Neutrophil (primary cell): ENCODE measurements at regions not wholly inside any gene's neighbourhood (a gene's known extent, or its start where the extent isn't known, plus 50 kb on each side); places are given as distances from the start of the nearest gene placed in this dataset.

Experiments used
- H3K27ac ChIP-seq: fragments of 200-600 bp; sonication (generic); 2 replicates; pipeline ENCODE4 v1.5.1; 2016; ENCODE audit warnings: mild to moderate bottlenecking, moderate library complexity
- H3K27me3 ChIP-seq: fragments of 200-600 bp; sonication (generic); 2 replicates; pipeline ENCODE4 v1.6.0; 2016; ENCODE audit warnings: mild to moderate bottlenecking
- H3K36me3 ChIP-seq: fragments of 200-600 bp; sonication (generic); 2 replicates; pipeline ENCODE4 v1.5.1; 2017
- H3K4me1 ChIP-seq, 2 experiments: fragments of 200-600 bp in 1 of 2; sonication (generic) in 1 of 2; 1 replicate in 1 of 2; 2 replicates in 1 of 2; pipeline versions ENCODE4 v1.5.1 to v1.6.1; 2013 to 2016; ENCODE audit warnings: low read depth in 1 of 2, low read length in 1 of 2, mild to moderate bottlenecking in 1 of 2, moderate library complexity in 1 of 2; ENCODE audit not compliant: control insufficient read depth in 1 of 2, insufficient read depth in 1 of 2
- H3K4me3 ChIP-seq, 2 experiments: fragments of 200-600 bp in 1 of 2; sonication (generic) in 1 of 2; 1 replicate in 1 of 2; 2 replicates in 1 of 2; pipeline ENCODE4 v1.5.1; 2013 to 2016; ENCODE audit warnings: low read depth in 1 of 2, low read length in 1 of 2, mild to moderate bottlenecking in 1 of 2, moderate library complexity in 1 of 2
- H3K9me3 ChIP-seq: fragments of 200-600 bp; sonication (generic); 2 replicates; pipeline ENCODE4 v1.5.1; 2016
- TF ChIP-seq, protein P1 (sequence below): fragments of 200-600 bp; sonication (generic); IDR thresholded peaks from 2 replicates; pipeline ENCODE4 v1.5.1; 2016; ENCODE audit warnings: antibody characterized with exemption

DNA sequence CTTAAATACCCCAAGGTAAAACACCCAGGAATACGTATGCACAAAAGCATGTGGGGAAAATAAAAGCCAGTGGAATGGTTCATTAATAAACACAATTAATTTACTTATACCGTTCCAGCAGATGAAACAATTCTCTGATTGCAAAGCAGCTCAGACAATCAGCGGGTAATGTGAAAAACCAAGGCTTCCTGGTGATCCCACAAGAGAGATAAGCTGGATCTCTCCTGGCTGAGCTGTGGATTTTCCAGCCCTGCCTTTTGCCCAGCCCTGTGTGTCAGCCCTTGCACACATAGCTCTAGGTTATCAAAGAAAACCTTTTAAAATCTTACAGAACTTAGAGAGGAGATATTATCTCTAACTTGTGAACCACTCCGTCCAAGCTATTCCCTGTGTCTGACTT is 1010.7 kb upstream of the AUTS2 start:
- Histone ChIP-seq H3K4me1 (no peaks in the 10 kb centered on the region), H3K9me3 (no peaks in the 10 kb centered on the region), H3K4me3 (no peak overlapping the region), H3K27ac (no peak overlapping the region), H3K36me3 (no peaks in the 10 kb centered on the region), H3K27me3 (no peaks in the 10 kb centered on the region)
- TF ChIP-seq, protein P1, sequence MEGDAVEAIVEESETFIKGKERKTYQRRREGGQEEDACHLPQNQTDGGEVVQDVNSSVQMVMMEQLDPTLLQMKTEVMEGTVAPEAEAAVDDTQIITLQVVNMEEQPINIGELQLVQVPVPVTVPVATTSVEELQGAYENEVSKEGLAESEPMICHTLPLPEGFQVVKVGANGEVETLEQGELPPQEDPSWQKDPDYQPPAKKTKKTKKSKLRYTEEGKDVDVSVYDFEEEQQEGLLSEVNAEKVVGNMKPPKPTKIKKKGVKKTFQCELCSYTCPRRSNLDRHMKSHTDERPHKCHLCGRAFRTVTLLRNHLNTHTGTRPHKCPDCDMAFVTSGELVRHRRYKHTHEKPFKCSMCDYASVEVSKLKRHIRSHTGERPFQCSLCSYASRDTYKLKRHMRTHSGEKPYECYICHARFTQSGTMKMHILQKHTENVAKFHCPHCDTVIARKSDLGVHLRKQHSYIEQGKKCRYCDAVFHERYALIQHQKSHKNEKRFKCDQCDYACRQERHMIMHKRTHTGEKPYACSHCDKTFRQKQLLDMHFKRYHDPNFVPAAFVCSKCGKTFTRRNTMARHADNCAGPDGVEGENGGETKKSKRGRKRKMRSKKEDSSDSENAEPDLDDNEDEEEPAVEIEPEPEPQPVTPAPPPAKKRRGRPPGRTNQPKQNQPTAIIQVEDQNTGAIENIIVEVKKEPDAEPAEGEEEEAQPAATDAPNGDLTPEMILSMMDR, result no peak

DNA sequence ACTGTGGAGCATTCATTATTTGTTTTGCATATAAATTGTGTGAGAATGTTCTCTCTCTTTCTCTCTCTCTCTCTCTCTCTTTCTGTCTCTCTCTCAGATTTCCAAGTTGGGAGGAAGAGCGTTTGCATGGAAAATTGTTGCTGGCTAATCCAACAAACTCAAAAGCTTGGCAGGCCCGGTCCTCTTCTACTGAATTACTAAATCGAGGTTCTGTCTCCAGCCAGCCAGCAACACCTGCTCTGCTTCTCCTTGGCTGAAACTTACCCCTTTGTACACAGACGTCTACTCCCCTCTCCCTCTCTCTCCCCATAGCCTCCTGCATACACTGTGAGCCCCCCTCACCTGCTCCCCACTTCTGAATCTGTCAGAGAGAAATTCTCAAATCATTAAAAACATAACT is 996.4 kb upstream of the AUTS2 start:
- TF ChIP-seq, protein P1, result no peak
- no peak overlapping the region for H3K27ac ChIP-seq
- H3K36me3 ChIP-seq, result no peaks in the 10 kb centered on the region
- no peak overlapping the region for H3K4me3 ChIP-seq
- no peaks in the 10 kb centered on the region for H3K9me3 ChIP-seq
- no peaks in the 10 kb centered on the region for H3K27me3 ChIP-seq
- no peaks in the 10 kb centered on the region for H3K4me1 ChIP-seq

DNA sequence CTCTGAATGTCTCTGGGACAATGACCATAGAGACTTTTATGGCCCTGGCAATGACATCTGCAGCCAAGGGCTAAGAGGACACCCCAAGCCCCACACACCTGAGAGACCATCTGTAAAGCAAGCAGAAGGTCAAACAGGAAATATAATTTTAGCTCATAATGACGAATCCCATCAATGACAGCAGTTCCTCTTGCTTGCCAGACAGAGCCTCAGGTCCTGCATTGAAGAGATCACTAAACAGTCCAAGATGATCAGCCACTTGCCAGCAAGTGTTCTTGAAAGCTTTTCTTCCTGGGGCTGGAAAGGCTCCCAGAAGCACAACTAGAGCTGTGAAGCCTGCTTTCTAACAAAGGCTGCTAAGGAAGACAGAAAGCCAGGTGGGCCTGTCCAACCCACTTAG is 993.7 kb upstream of the AUTS2 start:
- no peaks in the 10 kb centered on the region for H3K9me3 ChIP-seq
- TF ChIP-seq, protein P1, result no peak
- H3K27me3 ChIP-seq, result no peaks in the 10 kb centered on the region

DNA sequence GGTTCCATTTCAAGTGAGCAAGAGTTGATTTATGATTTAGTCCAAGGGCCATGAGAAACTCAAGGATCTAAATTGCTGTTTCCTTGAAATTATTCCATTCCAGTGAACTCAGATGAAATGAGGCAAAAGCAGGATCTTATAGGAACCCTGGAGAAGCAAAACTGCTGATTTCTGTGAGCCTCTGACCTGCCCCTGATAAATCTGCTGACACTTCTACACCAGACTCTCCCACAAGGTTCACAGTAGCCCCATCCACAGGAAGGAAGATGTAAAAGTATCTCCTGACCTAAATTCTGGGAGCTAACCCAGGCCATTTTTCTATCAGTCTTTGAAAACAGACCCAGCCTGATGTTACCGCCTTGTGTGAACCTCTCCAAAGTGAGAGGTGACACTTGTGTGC is 987.6 kb upstream of the AUTS2 start:
- Histone ChIP-seq H3K9me3 (no peaks in the 10 kb centered on the region), H3K4me3 (no peak overlapping the region), H3K27ac (no peak overlapping the region), H3K4me1 (no peaks in the 10 kb centered on the region), H3K36me3 (no peaks in the 10 kb centered on the region), H3K27me3 (no peaks in the 10 kb centered on the region)
- TF ChIP-seq, protein P1, result no peak

More for the DNA sequence above, 993.7 kb upstream of the AUTS2 start:
- H3K27ac ChIP-seq, result no peak overlapping the region
- no peak overlapping the region for H3K4me3 ChIP-seq
- no peaks in the 10 kb centered on the region for H3K4me1 ChIP-seq
- no peaks in the 10 kb centered on the region for H3K36me3 ChIP-seq

DNA sequence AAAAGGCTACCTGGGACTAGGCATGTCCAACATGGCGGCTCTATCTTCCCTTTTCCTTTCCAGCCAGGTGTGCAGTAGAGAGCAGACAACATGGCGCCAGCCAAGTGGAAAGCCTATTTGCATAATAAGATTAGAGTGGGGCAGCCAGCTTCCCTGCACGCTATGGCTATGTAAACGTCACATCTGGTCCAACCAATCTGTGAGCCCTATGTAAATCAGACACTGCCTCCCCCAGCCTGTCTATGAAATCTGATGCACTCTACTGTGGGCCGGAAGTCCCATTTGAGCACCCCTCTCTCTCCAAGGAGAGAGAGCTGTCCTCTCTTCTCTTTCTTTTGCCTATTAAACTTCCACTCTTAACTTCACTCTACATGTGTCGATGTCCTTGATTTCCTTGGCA is 984.9 kb upstream of the AUTS2 start:
- H3K9me3 ChIP-seq, result no peaks in the 10 kb centered on the region
- TF ChIP-seq, protein P1, result no peak
- no peaks in the 10 kb centered on the region for H3K27me3 ChIP-seq
- H3K4me3 ChIP-seq, result no peak overlapping the region
- H3K27ac ChIP-seq, result no peak overlapping the region
- no peaks in the 10 kb centered on the region for H3K4me1 ChIP-seq
- H3K36me3 ChIP-seq, result no peaks in the 10 kb centered on the region

DNA sequence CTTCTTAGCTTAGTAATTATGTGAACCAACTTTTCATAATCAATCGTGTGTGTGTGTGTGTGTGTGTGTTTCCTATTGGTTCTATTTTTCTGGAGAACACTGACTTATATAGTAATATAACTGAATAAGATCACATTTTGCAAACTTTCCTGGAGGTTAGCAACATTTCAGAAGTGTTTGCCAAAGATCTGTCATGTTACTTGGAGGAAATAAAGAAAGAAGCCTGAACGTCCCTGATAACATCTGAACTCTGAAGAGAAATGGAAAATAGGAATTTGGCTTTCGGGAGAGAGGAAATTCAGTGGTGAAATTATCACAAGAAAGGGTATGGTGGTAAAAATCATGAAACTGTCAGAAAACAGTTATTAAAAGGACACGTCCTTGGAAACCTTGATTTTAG is 984.4 kb upstream of the AUTS2 start:
- TF ChIP-seq, protein P1, result no peak
- no peaks in the 10 kb centered on the region for H3K27me3 ChIP-seq
- H3K4me1 ChIP-seq, result no peaks in the 10 kb centered on the region
- H3K27ac ChIP-seq, result no peak overlapping the region
- H3K9me3 ChIP-seq, result no peaks in the 10 kb centered on the region
- H3K36me3 ChIP-seq, result no peaks in the 10 kb centered on the region
- no peak overlapping the region for H3K4me3 ChIP-seq
